HepG2 (cell line): ENCODE measurements at regions not wholly inside any gene's neighbourhood (a gene's known extent, or its start where the extent isn't known, plus 50 kb on each side); places are given as distances from the start of the nearest gene placed in this dataset.

ENCODE experiments used
- ATAC-seq: fragments of 200-7000 bp; cut with Tn5 transposase; 3 replicates; pipeline ENCODE4 v1.9.1; 2020; ENCODE audit warnings: mild to moderate bottlenecking, moderate library complexity
- BruUV-seq: library from RNA; stranded (reverse); fragments of 400-500 nt; replicated peaks from 2 replicates; lab custom pipeline; 2021; lab: Mats Ljungman, UMichigan
- CTCF ChIA-PET: fragments of 300-600 bp; formaldehyde crosslinking; extraction: SDS; loops from one replicate; lab custom pipeline; 2021; ENCODE audit warnings: low total read pairs, inconsistent platforms, low intra/inter-chr PET ratio; lab: Yijun Ruan, JAX
- POLR2A ChIA-PET: fragments of 350-600 bp; sonication (Branson Sonifier 250); formaldehyde crosslinking; loops from one replicate; lab custom pipeline; 2020; ENCODE audit warnings: antibody characterized with exemption, inconsistent platforms; lab: Yijun Ruan, JAX
- DNase-seq: peaks from one replicate; pipeline ENCODE4 v3.0.0-alpha.2; 2015; ENCODE audit warnings: low spot score
- FAIRE-seq: peaks from 3 replicates; lab custom pipeline; 2011; peaks lifted over from hg19 to GRCh38; lab: Jason Lieb, UNC
- H2AFZ ChIP-seq: one replicate; pipeline ENCODE4 v1.6.1; 2011; ENCODE audit warnings: low read length, inconsistent platforms
- H3K27ac ChIP-seq: fragments of 300-600 bp; 3 replicates; pipeline ENCODE4 v1.8.0; 2011; ENCODE audit warnings: mixed run types, mild to moderate bottlenecking, mixed read lengths, low read length, inconsistent platforms; ENCODE audit not compliant: insufficient read depth; ENCODE audit errors: extremely low read length
- H3K27me3 ChIP-seq, 2 experiments: fragments of 200-600 bp in 1 of 2; 2 replicates in 1 of 2; 3 replicates in 1 of 2; pipeline versions ENCODE4 v1.6.0 to v1.8.0; 2011; ENCODE audit warnings: low read length in 2 of 2, mild to moderate bottlenecking in 2 of 2, moderate library complexity in 2 of 2, inconsistent platforms in 1 of 2; ENCODE audit not compliant: insufficient read depth in 2 of 2, control insufficient read depth in 1 of 2
- H3K36me3 ChIP-seq, 2 experiments: fragments of 200-600 bp in 1 of 2; replicated peaks in 1 of 2; 2 replicates in 1 of 2; 3 replicates in 1 of 2; pipeline versions ENCODE4 v1.5.1 to v1.8.0; 2011; ENCODE audit warnings: low read length in 2 of 2, inconsistent platforms in 1 of 2; ENCODE audit not compliant: insufficient read depth in 2 of 2, control insufficient read depth in 1 of 2
- H3K4me1 ChIP-seq: 2 replicates; pipeline ENCODE4 v1.5.1; 2012; ENCODE audit warnings: low read length, inconsistent platforms; ENCODE audit not compliant: insufficient read depth
- H3K4me2 ChIP-seq: 2 replicates; pipeline ENCODE4 v1.6.0; 2011; ENCODE audit warnings: low read depth, low read length, inconsistent platforms
- H3K4me3 ChIP-seq, 3 experiments: fragments of 200-600 bp in 1 of 3; sonication (generic), shearing (Covaris generic) in 1 of 3; replicated peaks in 1 of 3; 2 replicates each; pipeline ENCODE4 v1.5.1; 2011 to 2016; ENCODE audit warnings: low read length in 3 of 3, inconsistent platforms in 2 of 3, low read depth in 2 of 3, mild to moderate bottlenecking in 2 of 3, control low read depth in 1 of 3, mixed read lengths in 1 of 3; ENCODE audit not compliant: insufficient read depth in 1 of 3
- H3K79me2 ChIP-seq: one replicate; pipeline ENCODE4 v1.6.1; 2011; ENCODE audit warnings: low read length, inconsistent platforms; ENCODE audit not compliant: insufficient read depth
- H3K9ac ChIP-seq: 2 replicates; pipeline ENCODE4 v1.6.0; 2011; ENCODE audit warnings: mild to moderate bottlenecking, low read depth, low read length, inconsistent platforms; ENCODE audit not compliant: insufficient read depth
- H3K9me3 ChIP-seq: 2 replicates; pipeline ENCODE4 v1.5.1; 2012; ENCODE audit warnings: mild to moderate bottlenecking, low read length
- H4K20me1 ChIP-seq: 2 replicates; pipeline ENCODE4 v1.6.0; 2011; ENCODE audit warnings: inconsistent platforms, mild to moderate bottlenecking, low read length, moderate library complexity; ENCODE audit not compliant: insufficient read depth
- EP300 ChIP-seq, 3 experiments: sonication (generic) in 1 of 3; formaldehyde crosslinking in 1 of 3; IDR thresholded peaks; 2 replicates each; pipeline versions ENCODE4 v1.5.1 to v1.6.1; 2011 to 2020; ENCODE audit warnings: low read depth in 2 of 3, low read length in 2 of 3, borderline replicate concordance in 1 of 3, improper control_type of control experiment in 1 of 3, mild to moderate bottlenecking in 1 of 3, missing genetic modification reagents in 1 of 3, moderate library complexity in 1 of 3
- FOXA3 ChIP-seq: IDR thresholded peaks from 2 replicates; pipeline ENCODE4 v1.6.1; 2016; ENCODE audit warnings: missing genetic modification reagents, missing compliant biosample characterization
- GLI4 ChIP-seq: sonication (generic); formaldehyde crosslinking; IDR thresholded peaks from 2 replicates; pipeline ENCODE4 v1.5.1; 2020; ENCODE audit warnings: missing genetic modification reagents, mild to moderate bottlenecking, moderate library complexity, borderline replicate concordance
- GRHL1 ChIP-seq: sonication (generic); formaldehyde crosslinking; conservative IDR thresholded peaks from 2 replicates; pipeline ENCODE4 v1.8.0; 2022; ENCODE audit warnings: missing genetic modification reagents
- HNRNPK ChIP-seq: fragments of 200-400 bp; formaldehyde crosslinking; IDR thresholded peaks from 2 replicates; pipeline ENCODE4 v1.6.1; 2018; ENCODE audit warnings: low read length, low read depth, moderate library complexity, mild to moderate bottlenecking; ENCODE audit not compliant: poor library complexity, severe bottlenecking
- KLF9 ChIP-seq: IDR thresholded peaks from 2 replicates; pipeline ENCODE4 v1.6.1; 2016; ENCODE audit warnings: low read depth
- MBD4 ChIP-seq: IDR thresholded peaks from 2 replicates; pipeline ENCODE4 v1.6.1; 2012; ENCODE audit warnings: low read length, inconsistent platforms, borderline replicate concordance
- MTERF4 ChIP-seq: sonication (generic); formaldehyde crosslinking; IDR thresholded peaks from 2 replicates; pipeline ENCODE4 v1.8.0; 2023; ENCODE audit warnings: mild to moderate bottlenecking, missing genetic modification reagents
- NFKB2 ChIP-seq: sonication (generic); formaldehyde crosslinking; IDR thresholded peaks from 2 replicates; pipeline ENCODE4 v1.4.0; 2020; ENCODE audit warnings: missing genetic modification reagents, borderline replicate concordance
- SNAPC2 ChIP-seq: sonication (generic); formaldehyde crosslinking; IDR thresholded peaks from 2 replicates; pipeline ENCODE4 v1.8.1; 2022; ENCODE audit warnings: mild to moderate bottlenecking, missing genetic modification reagents
- U2AF1 ChIP-seq: fragments of 200-400 bp; formaldehyde crosslinking; optimal IDR thresholded peaks from 2 replicates; pipeline ENCODE3; 2017; ENCODE audit warnings: mild to moderate bottlenecking, low read depth, low read length
- YEATS2 ChIP-seq: sonication (generic); formaldehyde crosslinking; IDR thresholded peaks from 2 replicates; pipeline ENCODE4 v1.4.0; 2020; ENCODE audit warnings: missing genetic modification reagents, borderline replicate concordance
- ZFP41 ChIP-seq: sonication (generic); formaldehyde crosslinking; IDR thresholded peaks from 2 replicates; pipeline ENCODE4 v1.4.0; 2020; ENCODE audit warnings: mild to moderate bottlenecking, missing genetic modification reagents, borderline replicate concordance
- ZNF382 ChIP-seq: sonication (generic); formaldehyde crosslinking; IDR thresholded peaks from 2 replicates; pipeline ENCODE4 v1.5.0; 2020; ENCODE audit warnings: missing genetic modification reagents, mild to moderate bottlenecking, borderline replicate concordance
- WGBS: methylation state at CpG from one replicate; pipeline ENCODE4 v1.1.6; 2017; ENCODE audit warnings: low lambda C conversion rate; 5-methylcytosine and 5-hydroxymethylcytosine counted together
- in situ Hi-C: cut with HindIII; loops from 2 replicates; pipeline ENCODE4 v1.10.0; 2017; ENCODE audit warnings: low pct_unique_long_range_greater_than_20kb; ENCODE audit not compliant: extremely low pct_ligation_motif_present
- intact Hi-C: fragments of 100-400 bp; cut with micrococcal nuclease; formaldehyde crosslinking; loops from one replicate; pipeline ENCODE4 v1.10.0; 2022; ENCODE audit not compliant: unreplicated experiment
- TF ChIP-seq, protein P1 (sequence below): IDR thresholded peaks from 2 replicates; pipeline ENCODE4 v1.6.1; 2012; ENCODE audit warnings: inconsistent platforms
- TF ChIP-seq, protein P2 (sequence below): sonication (generic); formaldehyde crosslinking; IDR thresholded peaks from 2 replicates; pipeline ENCODE4 v1.4.0; 2020; ENCODE audit warnings: missing genetic modification reagents, borderline replicate concordance

- TF ChIP-seq MTERF4 (CRISPR knock-in tag) (no peak), MBD4 (no peak), GLI4 (no peak), FOXA3 (CRISPR knock-in tag) (no peak), U2AF1 (no peak), NFKB2 (no peak)
These were observed 116.8 kb upstream of the GORAB start (continued) for GRCh38 chr1:170414989-170415709.

DNA sequence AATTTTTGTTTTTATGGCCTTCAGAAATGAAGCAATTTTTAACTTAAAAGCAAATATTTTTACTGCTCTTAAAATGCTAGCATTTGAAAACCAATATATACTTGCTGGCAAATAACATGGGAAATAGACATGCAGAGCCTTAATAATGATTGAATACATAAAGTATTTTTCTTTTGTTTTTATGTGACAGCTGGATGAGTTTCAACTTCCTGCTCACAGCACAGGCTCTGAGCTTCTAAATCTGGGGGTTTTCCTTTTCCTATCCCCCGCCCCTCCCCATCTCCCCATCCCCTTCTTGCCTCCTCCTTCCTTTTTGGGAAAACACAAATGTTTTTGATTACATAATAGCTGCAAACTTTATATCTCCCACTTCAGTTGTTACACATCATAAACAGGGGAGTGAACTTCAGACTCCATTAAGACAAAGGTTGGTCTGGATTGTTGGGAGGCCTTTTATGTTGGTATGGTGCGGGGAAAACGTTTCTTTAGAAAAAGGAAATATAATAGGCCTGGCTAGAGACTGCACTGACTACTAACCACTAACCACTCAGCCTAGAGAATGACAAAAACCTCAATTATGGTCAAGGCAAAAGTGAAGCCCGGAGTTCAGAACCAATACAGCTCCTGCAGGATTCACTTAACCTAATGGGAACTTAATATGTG, 116.1 kb upstream of the GORAB start:
- no TSS peak for BruUV-seq
- H3K36me3 ChIP-seq: no peaks in the 10 kb centered on the region
- 1% methylated on average over 4 of the region's 4 CpGs for WGBS
- H3K27ac ChIP-seq: no peak overlapping the region
- H2AFZ ChIP-seq: no peak overlapping the region
- intact Hi-C loops: no loop called here
- ATAC-seq (no peak), DNase-seq (no peak), FAIRE-seq (no peak)
- no peaks in the 10 kb centered on the region for H3K9me3 ChIP-seq
- no peaks in the 10 kb centered on the region for H3K79me2 ChIP-seq
- no peak overlapping the region for H3K9ac ChIP-seq
- no peaks in the 10 kb centered on the region for H3K27me3 ChIP-seq
- H3K4me2 ChIP-seq: no peak overlapping the region
- POLR2A ChIA-PET: no interaction called here
- no peak overlapping the region for H3K4me3 ChIP-seq
- H3K4me1 ChIP-seq: no peaks in the 10 kb centered on the region
- in situ Hi-C loops: no loop called here
- CTCF ChIA-PET: no interaction called here
- no peaks in the 10 kb centered on the region for H4K20me1 ChIP-seq
- no peak for TF ChIP-seq EP300 (IDR thresholded peaks at IDR 0.05; ENCODE audit: low read depth in 2 of 2, low read length in 2 of 2)
- TF ChIP-seq EP300 (CRISPR knock-in tag; IDR thresholded peaks at IDR 0.05; ENCODE audit: borderline replicate concordance): no peak
- TF ChIP-seq GRHL1 (CRISPR knock-in tag): no peak
- no peak for TF ChIP-seq SNAPC2 (CRISPR knock-in tag)
- TF ChIP-seq, protein P1, sequence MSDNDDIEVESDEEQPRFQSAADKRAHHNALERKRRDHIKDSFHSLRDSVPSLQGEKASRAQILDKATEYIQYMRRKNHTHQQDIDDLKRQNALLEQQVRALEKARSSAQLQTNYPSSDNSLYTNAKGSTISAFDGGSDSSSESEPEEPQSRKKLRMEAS: no peak
- TF ChIP-seq, protein P2, sequence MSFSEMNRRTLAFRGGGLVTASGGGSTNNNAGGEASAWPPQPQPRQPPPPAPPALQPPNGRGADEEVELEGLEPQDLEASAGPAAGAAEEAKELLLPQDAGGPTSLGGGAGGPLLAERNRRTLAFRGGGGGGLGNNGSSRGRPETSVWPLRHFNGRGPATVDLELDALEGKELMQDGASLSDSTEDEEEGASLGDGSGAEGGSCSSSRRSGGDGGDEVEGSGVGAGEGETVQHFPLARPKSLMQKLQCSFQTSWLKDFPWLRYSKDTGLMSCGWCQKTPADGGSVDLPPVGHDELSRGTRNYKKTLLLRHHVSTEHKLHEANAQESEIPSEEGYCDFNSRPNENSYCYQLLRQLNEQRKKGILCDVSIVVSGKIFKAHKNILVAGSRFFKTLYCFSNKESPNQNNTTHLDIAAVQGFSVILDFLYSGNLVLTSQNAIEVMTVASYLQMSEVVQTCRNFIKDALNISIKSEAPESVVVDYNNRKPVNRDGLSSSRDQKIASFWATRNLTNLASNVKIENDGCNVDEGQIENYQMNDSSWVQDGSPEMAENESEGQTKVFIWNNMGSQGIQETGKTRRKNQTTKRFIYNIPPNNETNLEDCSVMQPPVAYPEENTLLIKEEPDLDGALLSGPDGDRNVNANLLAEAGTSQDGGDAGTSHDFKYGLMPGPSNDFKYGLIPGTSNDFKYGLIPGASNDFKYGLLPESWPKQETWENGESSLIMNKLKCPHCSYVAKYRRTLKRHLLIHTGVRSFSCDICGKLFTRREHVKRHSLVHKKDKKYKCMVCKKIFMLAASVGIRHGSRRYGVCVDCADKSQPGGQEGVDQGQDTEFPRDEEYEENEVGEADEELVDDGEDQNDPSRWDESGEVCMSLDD: no peak
- no peak for TF ChIP-seq ZNF382 (CRISPR knock-in tag)
- no peak for TF ChIP-seq KLF9 (CRISPR knock-in tag)
- TF ChIP-seq HNRNPK: no peak
- TF ChIP-seq YEATS2 (CRISPR knock-in tag): no peak
- no peak for TF ChIP-seq ZFP41
